Aorta (tissue), 5 donors: ENCODE measurements at regions not wholly inside any gene's neighbourhood (a gene's known extent, or its start where the extent isn't known, plus 50 kb on each side); places are given as distances from the start of the nearest gene placed in this dataset.

Source experiments
- ATAC-seq: fragments of 200-7000 bp; cut with Tn5 transposase; one replicate; pipeline ENCODE4 v1.9.1; 2022; ENCODE audit warnings: moderate library complexity; ENCODE audit not compliant: low FRiP score
- DNase-seq, 2 donors: peaks; one replicate each; pipeline ENCODE4 v3.0.0-alpha.2; 2020
- H3K27ac ChIP-seq, 2 donors: one replicate each; pipeline ENCODE4 v1.5.1; 2013; ENCODE audit warnings: low read length in 2 of 2, mild to moderate bottlenecking in 2 of 2, moderate library complexity in 2 of 2, control low read depth in 1 of 2, inconsistent platforms in 1 of 2, low read depth in 1 of 2
- H3K27me3 ChIP-seq, 2 donors: one replicate each; pipeline ENCODE4 v1.6.1; 2013; ENCODE audit warnings: control low read depth in 1 of 2, low read length in 1 of 2, mild to moderate bottlenecking in 1 of 2, moderate library complexity in 1 of 2; ENCODE audit not compliant: insufficient read depth in 2 of 2, control insufficient read depth in 1 of 2
- H3K36me3 ChIP-seq, 2 donors: one replicate each; pipeline ENCODE4 v1.6.1; 2013; ENCODE audit warnings: control low read depth in 1 of 2, low read length in 1 of 2, mild to moderate bottlenecking in 1 of 2; ENCODE audit not compliant: insufficient read depth in 2 of 2, control insufficient read depth in 1 of 2
- H3K4me1 ChIP-seq, 2 donors: one replicate each; pipeline ENCODE4 v1.6.1; 2013; ENCODE audit warnings: low read length in 2 of 2, control low read depth in 1 of 2, mild to moderate bottlenecking in 1 of 2, moderate library complexity in 1 of 2; ENCODE audit not compliant: insufficient read depth in 2 of 2, control insufficient read depth in 1 of 2
- H3K4me3 ChIP-seq, 2 donors: one replicate each; pipeline ENCODE4 v1.5.1; 2013; ENCODE audit warnings: low read length in 2 of 2, control low read depth in 1 of 2, mild to moderate bottlenecking in 1 of 2
- H3K9me3 ChIP-seq: one replicate; pipeline ENCODE4 v1.6.1; 2013; ENCODE audit warnings: mild to moderate bottlenecking, low read length; ENCODE audit not compliant: control insufficient read depth
- WGBS, 2 donors: extraction: QIAGEN DNeasy Blood & Tissue Kit; methylation state at CpG; one replicate each; pipeline ENCODE4 v1.1.7; 2013; 5-methylcytosine and 5-hydroxymethylcytosine counted together
- intact Hi-C, 2 donors: fragments of 100-400 bp; cut with DNase I; formaldehyde crosslinking; loops; one replicate each; pipeline versions ENCODE4 v1.14.2 to v1.15.0; 2022
- donor health status: healthy with polysubstance abuse.
- donor health status: Bipolar disorder and iron deficiency.
- donor health status: DM: no; HTN: no; CAD: no.
- donor health status: DM: no; HTN: no; CAD: no.
- donor health status: DM: yes; HTN: yes; CAD: no.

GRCh38 chr12:30415777-30416176 lies 279.9 kb downstream of the IPO8 start:
- 71 to 78% methylated on average over 4 of the region's 4 CpGs for WGBS, 2 donors
- no peaks in the 10 kb centered on the region for H3K4me1 ChIP-seq
- DNase-seq (no peak), ATAC-seq (no peak)
- H3K4me3 ChIP-seq: no peak overlapping the region
- H3K27me3 ChIP-seq: peaks cover 0 to 1% of the 10 kb centered on the region in 2 donors
- intact Hi-C loops: no loop called here
- no peaks in the 10 kb centered on the region for H3K9me3 ChIP-seq
- no peaks in the 10 kb centered on the region for H3K36me3 ChIP-seq
- H3K27ac ChIP-seq: no peak overlapping the region

GRCh38 chr12:30414507-30414906 lies 281.2 kb downstream of the IPO8 start:
- peaks cover 0 to 1% of the 10 kb centered on the region in 2 donors for H3K27me3 ChIP-seq
- H3K36me3 ChIP-seq: no peaks in the 10 kb centered on the region
- no peaks in the 10 kb centered on the region for H3K4me1 ChIP-seq
- ATAC-seq: no peak
- no peaks in the 10 kb centered on the region for H3K9me3 ChIP-seq
- H3K27ac ChIP-seq: no peak overlapping the region
- DNase-seq: no peak
- H3K4me3 ChIP-seq: no peak overlapping the region
- intact Hi-C loops: no loop called here

- Histone ChIP-seq H3K36me3 (no peaks in the 10 kb centered on the region), H3K27me3 (no peaks in the 10 kb centered on the region), H3K9me3 (peaks cover 2% of the 10 kb centered on the region), H3K4me3 (no peak overlapping the region), H3K4me1 (no peaks in the 10 kb centered on the region), H3K27ac (no peak overlapping the region)
- intact Hi-C loops: no loop called here
- DNase-seq (no peak), ATAC-seq (no peak)
Measured at GRCh38 chr12:30400349-30400748, 295.3 kb downstream of the IPO8 start.

GRCh38 chr12:30399859-30400258 lies 295.8 kb downstream of the IPO8 start:
- DNase-seq (no peak), ATAC-seq (no peak)
- no peaks in the 10 kb centered on the region for H3K4me1 ChIP-seq
- H3K27me3 ChIP-seq: no peaks in the 10 kb centered on the region
- 62 to 65% methylated on average over 2 of the region's 2 CpGs for WGBS, 2 donors
- H3K9me3 ChIP-seq: peaks cover 2% of the 10 kb centered on the region
- intact Hi-C loops: no loop called here
- H3K27ac ChIP-seq: no peak overlapping the region
- no peaks in the 10 kb centered on the region for H3K36me3 ChIP-seq
- H3K4me3 ChIP-seq: no peak overlapping the region

- Histone ChIP-seq H3K4me3 (no peak overlapping the region), H3K9me3 (peaks cover 2% of the 10 kb centered on the region), H3K27ac (no peak overlapping the region), H3K36me3 (no peaks in the 10 kb centered on the region), H3K4me1 (no peaks in the 10 kb centered on the region), H3K27me3 (no peaks in the 10 kb centered on the region)
- no peak for DNase-seq
- no peak for ATAC-seq
- intact Hi-C loops: no loop called here
- 75 to 78% methylated on average over 2 of the region's 2 CpGs for WGBS, 2 donors
Measured at GRCh38 chr12:30396576-30396975, 299.1 kb downstream of the IPO8 start.

- H3K27me3 ChIP-seq: no peaks in the 10 kb centered on the region
Measured at GRCh38 chr12:30395190-30395589, 300.5 kb downstream of the IPO8 start.

GRCh38 chr12:30391766-30392366 lies 303.8 kb downstream of the IPO8 start:
- Histone ChIP-seq H3K27me3 (no peaks in the 10 kb centered on the region), H3K4me3 (no peak overlapping the region), H3K9me3 (no peaks in the 10 kb centered on the region), H3K36me3 (no peaks in the 10 kb centered on the region), H3K4me1 (no peaks in the 10 kb centered on the region), H3K27ac (no peak overlapping the region)
- intact Hi-C loops: no loop called here
- ATAC-seq (no peak), DNase-seq (no peak)
- WGBS, 2 donors: 79 to 81% methylated on average over 5 of the region's 5 CpGs

More at GRCh38 chr12:30395190-30395589, 300.5 kb downstream of the IPO8 start:
- intact Hi-C loops: no loop called here
- ATAC-seq (no peak), DNase-seq (no peak)
- Histone ChIP-seq H3K4me1 (no peaks in the 10 kb centered on the region), H3K4me3 (no peak overlapping the region), H3K27ac (no peak overlapping the region), H3K36me3 (no peaks in the 10 kb centered on the region), H3K9me3 (peaks cover 2% of the 10 kb centered on the region)
- WGBS, 2 donors: 64 to 69% methylated on average over 3 of the region's 3 CpGs

GRCh38 chr12:30385706-30386105 lies 310.0 kb downstream of the IPO8 start:
- WGBS, 2 donors: 65 to 68% methylated on average over 4 of the region's 4 CpGs
- H3K27ac ChIP-seq: no peak overlapping the region
- H3K4me3 ChIP-seq: no peak overlapping the region
- H3K9me3 ChIP-seq: no peaks in the 10 kb centered on the region
- ATAC-seq (no peak), DNase-seq (no peak)
- no peaks in the 10 kb centered on the region for H3K4me1 ChIP-seq
- intact Hi-C loops: no loop called here
- H3K36me3 ChIP-seq: no peaks in the 10 kb centered on the region
- no peaks in the 10 kb centered on the region for H3K27me3 ChIP-seq

GRCh38 chr12:30384976-30385375 lies 310.7 kb downstream of the IPO8 start:
- no peak for ATAC-seq
- Histone ChIP-seq H3K4me1 (no peaks in the 10 kb centered on the region), H3K36me3 (no peaks in the 10 kb centered on the region), H3K9me3 (no peaks in the 10 kb centered on the region), H3K4me3 (no peak overlapping the region), H3K27me3 (no peaks in the 10 kb centered on the region), H3K27ac (no peak overlapping the region)
- no peak for DNase-seq
- intact Hi-C loops: no loop called here
- 69 to 81% methylated on average over 1 of the region's 1 CpG for WGBS, 2 donors
